ENCODE measurements at regions not wholly inside any gene's neighbourhood (a gene's known extent, or its start where the extent isn't known, plus 50 kb on each side); places are given as distances from the start of the nearest gene placed in this dataset.

- TF ChIP-seq, protein P1, sequence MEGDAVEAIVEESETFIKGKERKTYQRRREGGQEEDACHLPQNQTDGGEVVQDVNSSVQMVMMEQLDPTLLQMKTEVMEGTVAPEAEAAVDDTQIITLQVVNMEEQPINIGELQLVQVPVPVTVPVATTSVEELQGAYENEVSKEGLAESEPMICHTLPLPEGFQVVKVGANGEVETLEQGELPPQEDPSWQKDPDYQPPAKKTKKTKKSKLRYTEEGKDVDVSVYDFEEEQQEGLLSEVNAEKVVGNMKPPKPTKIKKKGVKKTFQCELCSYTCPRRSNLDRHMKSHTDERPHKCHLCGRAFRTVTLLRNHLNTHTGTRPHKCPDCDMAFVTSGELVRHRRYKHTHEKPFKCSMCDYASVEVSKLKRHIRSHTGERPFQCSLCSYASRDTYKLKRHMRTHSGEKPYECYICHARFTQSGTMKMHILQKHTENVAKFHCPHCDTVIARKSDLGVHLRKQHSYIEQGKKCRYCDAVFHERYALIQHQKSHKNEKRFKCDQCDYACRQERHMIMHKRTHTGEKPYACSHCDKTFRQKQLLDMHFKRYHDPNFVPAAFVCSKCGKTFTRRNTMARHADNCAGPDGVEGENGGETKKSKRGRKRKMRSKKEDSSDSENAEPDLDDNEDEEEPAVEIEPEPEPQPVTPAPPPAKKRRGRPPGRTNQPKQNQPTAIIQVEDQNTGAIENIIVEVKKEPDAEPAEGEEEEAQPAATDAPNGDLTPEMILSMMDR (IDR thresholded peaks at IDR 0.05), result no peak
- TF ChIP-seq ZBTB43 (CRISPR knock-in tag; IDR thresholded peaks at IDR 0.05) (no peak), NR1H2 (CRISPR knock-in tag; IDR thresholded peaks at IDR 0.05) (no peak), CREM (CRISPR knock-in tag; IDR thresholded peaks at IDR 0.05) (no peak), KAT7 (CRISPR knock-in tag; IDR thresholded peaks at IDR 0.05; ENCODE audit: borderline replicate concordance) (no peak), NFE2L1 (CRISPR knock-in tag; IDR thresholded peaks at IDR 0.05) (no peak), ERG (CRISPR knock-in tag; IDR thresholded peaks at IDR 0.05) (no peak), MAX (CRISPR knock-in tag; IDR thresholded peaks at IDR 0.05) (no peak), ZNF416 (CRISPR knock-in tag; IDR thresholded peaks at IDR 0.05) (no peak), CDX4 (CRISPR knock-in tag; IDR thresholded peaks at IDR 0.05; ENCODE audit: borderline replicate concordance) (no peak)
- TF ChIP-seq, protein P2, sequence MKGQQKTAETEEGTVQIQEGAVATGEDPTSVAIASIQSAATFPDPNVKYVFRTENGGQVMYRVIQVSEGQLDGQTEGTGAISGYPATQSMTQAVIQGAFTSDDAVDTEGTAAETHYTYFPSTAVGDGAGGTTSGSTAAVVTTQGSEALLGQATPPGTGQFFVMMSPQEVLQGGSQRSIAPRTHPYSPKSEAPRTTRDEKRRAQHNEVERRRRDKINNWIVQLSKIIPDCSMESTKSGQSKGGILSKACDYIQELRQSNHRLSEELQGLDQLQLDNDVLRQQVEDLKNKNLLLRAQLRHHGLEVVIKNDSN (CRISPR knock-in tag; IDR thresholded peaks at IDR 0.05), result no peak
- TF ChIP-seq, protein P3, sequence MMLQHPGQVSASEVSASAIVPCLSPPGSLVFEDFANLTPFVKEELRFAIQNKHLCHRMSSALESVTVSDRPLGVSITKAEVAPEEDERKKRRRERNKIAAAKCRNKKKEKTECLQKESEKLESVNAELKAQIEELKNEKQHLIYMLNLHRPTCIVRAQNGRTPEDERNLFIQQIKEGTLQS (CRISPR knock-in tag; conservative IDR thresholded peaks at IDR 0.05), result no peak
These were observed 279.5 kb downstream of the FOXL1 start for GRCh38 chr16:86857807-86858206.
